ENCODE measurements at regions not wholly inside any gene's neighbourhood (a gene's known extent, or its start where the extent isn't known, plus 50 kb on each side); places are given as distances from the start of the nearest gene placed in this dataset.

DNA sequence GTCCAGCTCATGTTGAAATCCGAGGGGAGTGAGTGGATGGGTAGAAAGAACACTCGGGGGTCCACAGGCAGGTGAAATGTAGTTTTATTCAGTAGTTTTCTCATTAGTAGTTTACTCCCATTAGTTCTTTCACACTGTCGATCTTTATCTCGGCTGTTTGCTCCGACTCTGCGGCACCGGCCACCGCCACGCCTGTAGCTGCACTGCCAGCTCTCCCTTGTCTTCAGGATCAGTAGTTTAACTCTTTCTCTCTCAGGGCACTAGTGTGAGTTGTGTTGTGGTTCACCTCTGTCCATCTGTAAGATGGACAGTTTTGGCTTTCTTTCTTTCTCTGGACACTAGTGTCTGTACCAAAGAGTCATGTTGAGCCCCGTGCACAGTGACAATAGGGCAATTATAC is 195.7 kb downstream of the LMBRD1 start:
- TF ChIP-seq JUN (IDR thresholded peaks at IDR 0.05; ENCODE audit: low read depth, low read length), result no peak
- TF ChIP-seq SIRT6 (IDR thresholded peaks at IDR 0.05; ENCODE audit: low read length), result no peak
- no peak for TF ChIP-seq SIN3A (conservative IDR thresholded peaks at IDR 0.05 in 1 of 2, IDR thresholded peaks at IDR 0.05 in 1 of 2; ENCODE audit: low read depth in 1 of 2, low read length in 2 of 2)
- no peak for TF ChIP-seq RNF2 (IDR thresholded peaks at IDR 0.05; ENCODE audit: borderline replicate concordance, low read depth, low read length, missing control alignments, poor library complexity, severe bottlenecking)
- no peaks in the 10 kb centered on the region for H3K79me1 ChIP-seq (ENCODE audit: low read depth, low read length)
- H2BK12ac ChIP-seq (ENCODE audit: low read depth, low read length), result no peak overlapping the region
- no peak overlapping the region for H2BK15ac ChIP-seq (ENCODE audit: low read length)
- no peak overlapping the region for H3K4me3 ChIP-seq (ENCODE audit: extremely low read depth in 1 of 4, insufficient read depth in 2 of 4, low read depth in 3 of 4, low read length in 4 of 4)
- no peaks in the 10 kb centered on the region for H3K36me3 ChIP-seq (ENCODE audit: control insufficient read depth in 2 of 4, insufficient read depth in 4 of 4, low read length in 3 of 4)
- H3K56ac ChIP-seq (replicated peaks; ENCODE audit: insufficient read length, low read depth, low read length), result no peak overlapping the region
- H2BK120ac ChIP-seq (replicated peaks; ENCODE audit: low read depth, low read length), result no peak overlapping the region
- H4K5ac ChIP-seq (ENCODE audit: insufficient read length, low read depth, low read length), result no peak overlapping the region
- no peak overlapping the region for H3K4me2 ChIP-seq (ENCODE audit: insufficient read depth in 1 of 2, low read depth in 2 of 2, low read length in 2 of 2)
- no peak overlapping the region for H3K9ac ChIP-seq (replicated peaks in 1 of 4; ENCODE audit: extremely low read depth in 1 of 4, low read depth in 3 of 4, low read length in 3 of 4)
- no peak overlapping the region for H2AK5ac ChIP-seq (ENCODE audit: low read depth, low read length)
- H3K18ac ChIP-seq (ENCODE audit: extremely low read depth, low read length), result no peak overlapping the region
- H2BK5ac ChIP-seq (ENCODE audit: low read depth, low read length), result no peak overlapping the region
- H3K4ac ChIP-seq (replicated peaks; ENCODE audit: insufficient read length, low read depth, low read length), result no peak overlapping the region
- H3K23ac ChIP-seq (ENCODE audit: insufficient read length), result no peak overlapping the region
- H3K27me3 ChIP-seq (replicated peaks in 1 of 4; ENCODE audit: control insufficient read depth in 3 of 4, extremely low read depth in 1 of 4, insufficient read depth in 3 of 4, low read length in 3 of 4), result no peaks in the 10 kb centered on the region
- no peaks in the 10 kb centered on the region for H3K9me3 ChIP-seq (ENCODE audit: insufficient read depth in 2 of 2, low read depth in 1 of 2, low read length in 1 of 2)
- DNase-seq (ENCODE audit: low read depth in 1 of 2, low spot score in 2 of 2) (no peak), FAIRE-seq (no peak)
- POLR2A ChIA-PET (ENCODE audit: partially characterized antibody), result no interaction called here
- H3K27ac ChIP-seq (ENCODE audit: low read depth, low read length), result no peak overlapping the region
- no peak overlapping the region for H4K8ac ChIP-seq (ENCODE audit: extremely low read depth, insufficient read depth, low read length)
- no peak overlapping the region for H2AFZ ChIP-seq (ENCODE audit: low read length)
- H3K4me1 ChIP-seq (replicated peaks in 1 of 4; ENCODE audit: control insufficient read depth in 3 of 4, insufficient read depth in 4 of 4, low read length in 3 of 4), result no peaks in the 10 kb centered on the region
- H3K14ac ChIP-seq (ENCODE audit: insufficient read length), result no peak overlapping the region
- CTCF ChIA-PET (ENCODE audit: partially characterized antibody), result no interaction called here
- H3K79me2 ChIP-seq (ENCODE audit: control insufficient read depth in 1 of 2, insufficient read depth in 2 of 2, low read length in 2 of 2), result no peaks in the 10 kb centered on the region
- no peak overlapping the region for H4K91ac ChIP-seq (replicated peaks; ENCODE audit: insufficient read length, low read length)
- H3K23me2 ChIP-seq (ENCODE audit: low read depth, low read length), result no peaks in the 10 kb centered on the region
- WGBS, 2 experiments (ENCODE audit: extremely low coverage in 1 of 2, insufficient coverage in 1 of 2, insufficient read length in 1 of 2, insufficient replicate concordance in 2 of 2, low coverage in 1 of 2, low lambda C conversion rate in 2 of 2, missing lambda C conversion rate in 1 of 2), result 90% methylated on average over 7 of the region's 10 CpGs; no CpG with 5 or more reads in 1 of the 2 experiments
- H2BK20ac ChIP-seq (ENCODE audit: low read length), result no peak overlapping the region
- H4K20me1 ChIP-seq (replicated peaks in 1 of 2; ENCODE audit: control insufficient read depth in 1 of 2, insufficient read depth in 2 of 2, low read length in 2 of 2), result no peaks in the 10 kb centered on the region
